Prostate gland (tissue), 2 donors: ENCODE measurements at regions not wholly inside any gene's neighbourhood (a gene's known extent, or its start where the extent isn't known, plus 50 kb on each side); places are given as distances from the start of the nearest gene placed in this dataset.

Experiments
- POLR2AphosphoS5 ChIP-seq: sonication (generic); formaldehyde crosslinking; IDR thresholded peaks from one replicate; pipeline ENCODE4 v1.6.1; 2017; ENCODE audit warnings: antibody characterized with exemption
- TF ChIP-seq, protein P1 (sequence below), 4 experiments: fragments of 200-600 bp in 2 of 4; fragments of 450-650 bp in 2 of 4; sonication (generic) in 2 of 4; IDR thresholded peaks; 1 replicate in 3 of 4; 2 replicates in 1 of 4; pipeline ENCODE4 v1.5.1; 2016 to 2019; ENCODE audit warnings: antibody characterized with exemption in 4 of 4, mild to moderate bottlenecking in 2 of 4, moderate library complexity in 2 of 4

DNA sequence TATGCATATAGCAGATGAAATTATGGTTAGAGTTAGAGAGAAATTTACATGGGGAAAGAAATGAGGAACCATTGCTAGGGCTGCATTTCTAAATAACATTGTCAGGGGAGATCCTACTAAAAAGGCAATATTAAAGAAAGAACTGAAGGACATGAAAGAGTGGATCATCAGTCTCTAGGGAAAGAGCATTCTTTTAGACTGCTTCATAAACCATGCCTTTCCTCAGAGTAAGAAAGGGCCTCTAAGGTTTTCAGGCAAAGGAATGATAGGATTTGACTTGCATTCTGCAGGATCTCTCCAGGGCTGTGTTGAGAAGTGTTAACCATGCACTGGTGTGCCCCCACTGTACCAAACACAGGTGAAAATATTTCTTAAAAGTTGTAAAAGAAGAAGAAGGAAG, 385.4 kb upstream of the MAD2L1 start:
- TF ChIP-seq, protein P1, sequence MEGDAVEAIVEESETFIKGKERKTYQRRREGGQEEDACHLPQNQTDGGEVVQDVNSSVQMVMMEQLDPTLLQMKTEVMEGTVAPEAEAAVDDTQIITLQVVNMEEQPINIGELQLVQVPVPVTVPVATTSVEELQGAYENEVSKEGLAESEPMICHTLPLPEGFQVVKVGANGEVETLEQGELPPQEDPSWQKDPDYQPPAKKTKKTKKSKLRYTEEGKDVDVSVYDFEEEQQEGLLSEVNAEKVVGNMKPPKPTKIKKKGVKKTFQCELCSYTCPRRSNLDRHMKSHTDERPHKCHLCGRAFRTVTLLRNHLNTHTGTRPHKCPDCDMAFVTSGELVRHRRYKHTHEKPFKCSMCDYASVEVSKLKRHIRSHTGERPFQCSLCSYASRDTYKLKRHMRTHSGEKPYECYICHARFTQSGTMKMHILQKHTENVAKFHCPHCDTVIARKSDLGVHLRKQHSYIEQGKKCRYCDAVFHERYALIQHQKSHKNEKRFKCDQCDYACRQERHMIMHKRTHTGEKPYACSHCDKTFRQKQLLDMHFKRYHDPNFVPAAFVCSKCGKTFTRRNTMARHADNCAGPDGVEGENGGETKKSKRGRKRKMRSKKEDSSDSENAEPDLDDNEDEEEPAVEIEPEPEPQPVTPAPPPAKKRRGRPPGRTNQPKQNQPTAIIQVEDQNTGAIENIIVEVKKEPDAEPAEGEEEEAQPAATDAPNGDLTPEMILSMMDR (IDR thresholded peaks at IDR 0.05), result no peak
- no peak for TF ChIP-seq POLR2AphosphoS5
